Fibroblast of lung (primary cell): ENCODE measurements at regions not wholly inside any gene's neighbourhood (a gene's known extent, or its start where the extent isn't known, plus 50 kb on each side); places are given as distances from the start of the nearest gene placed in this dataset.
"Not testable (repeated sequence)": the region's sequence is repeated elsewhere in the genome, so short reads cannot be mapped to it uniquely, and the experiment has no call there.

Source experiments
- DNase-seq, 2 donors: peaks; one replicate each; pipeline versions ENCODE4 v3.0.0 to v3.0.0-alpha.2; 2010; ENCODE audit warnings: low read depth in 2 of 2
- H2AFZ ChIP-seq: 2 replicates; pipeline ENCODE4 v1.5.1; 2012; ENCODE audit warnings: low read length, control low read depth, inconsistent platforms
- H3K27ac ChIP-seq: 2 replicates; pipeline ENCODE4 v1.5.1; 2011; ENCODE audit warnings: low read length, control low read depth; ENCODE audit not compliant: insufficient read depth
- H3K27me3 ChIP-seq: 2 replicates; pipeline ENCODE4 v1.5.1; 2011; ENCODE audit warnings: mild to moderate bottlenecking, low read length; ENCODE audit not compliant: control insufficient read depth, insufficient read depth
- H3K36me3 ChIP-seq: 2 replicates; pipeline ENCODE4 v1.5.1; 2011; ENCODE audit warnings: low read length; ENCODE audit not compliant: control insufficient read depth, insufficient read depth
- H3K4me1 ChIP-seq: 2 replicates; pipeline ENCODE4 v1.5.1; 2011; ENCODE audit warnings: low read length; ENCODE audit not compliant: control insufficient read depth, insufficient read depth; ENCODE audit errors: extremely low read depth
- H3K4me2 ChIP-seq: 2 replicates; pipeline ENCODE4 v1.5.1; 2011; ENCODE audit warnings: low read length, control low read depth; ENCODE audit not compliant: insufficient read depth; ENCODE audit errors: extremely low read depth
- H3K4me3 ChIP-seq, 4 experiments: fragments of 200-600 bp in 1 of 4; sonication (generic) in 1 of 4; replicated peaks in 1 of 4; 2 replicates each; pipeline ENCODE4 v1.5.1; 2011 to 2016; ENCODE audit warnings: low read length in 4 of 4, low read depth in 3 of 4, mild to moderate bottlenecking in 3 of 4, control low read depth in 2 of 4, inconsistent platforms in 1 of 4, mixed read lengths in 1 of 4; ENCODE audit not compliant: insufficient read depth in 1 of 4; ENCODE audit errors: control extremely low read depth in 1 of 4
- H3K79me2 ChIP-seq: 2 replicates; pipeline ENCODE4 v1.5.1; 2012; ENCODE audit warnings: mild to moderate bottlenecking, low read length, inconsistent platforms; ENCODE audit not compliant: control insufficient read depth, insufficient read depth
- H3K9ac ChIP-seq: 2 replicates; pipeline ENCODE4 v1.5.1; 2011; ENCODE audit warnings: mild to moderate bottlenecking, low read length, control low read depth; ENCODE audit not compliant: insufficient read depth
- H3K9me3 ChIP-seq: 2 replicates; pipeline ENCODE4 v1.5.1; 2012; ENCODE audit warnings: low read depth, low read length; ENCODE audit not compliant: control insufficient read depth, insufficient read depth
- H4K20me1 ChIP-seq: 2 replicates; pipeline ENCODE4 v1.5.1; 2011; ENCODE audit warnings: low read length; ENCODE audit not compliant: control insufficient read depth, insufficient read depth; ENCODE audit errors: extremely low read depth
- EZH2 ChIP-seq: IDR thresholded peaks from 2 replicates; pipeline ENCODE4 v1.5.1; 2012; ENCODE audit warnings: low read length, control low read depth, mild to moderate bottlenecking; ENCODE audit errors: missing control alignments
- TF ChIP-seq, protein P1 (sequence below), 2 donors: IDR thresholded peaks in 1 of 2; conservative IDR thresholded peaks in 1 of 2; 1 replicate in 1 of 2; 2 replicates in 1 of 2; pipeline ENCODE4 v1.5.1; 2011 to 2012; ENCODE audit warnings: low read length in 2 of 2, control low read depth in 1 of 2, inconsistent platforms in 1 of 2, low read depth in 1 of 2, mild to moderate bottlenecking in 1 of 2

DNA sequence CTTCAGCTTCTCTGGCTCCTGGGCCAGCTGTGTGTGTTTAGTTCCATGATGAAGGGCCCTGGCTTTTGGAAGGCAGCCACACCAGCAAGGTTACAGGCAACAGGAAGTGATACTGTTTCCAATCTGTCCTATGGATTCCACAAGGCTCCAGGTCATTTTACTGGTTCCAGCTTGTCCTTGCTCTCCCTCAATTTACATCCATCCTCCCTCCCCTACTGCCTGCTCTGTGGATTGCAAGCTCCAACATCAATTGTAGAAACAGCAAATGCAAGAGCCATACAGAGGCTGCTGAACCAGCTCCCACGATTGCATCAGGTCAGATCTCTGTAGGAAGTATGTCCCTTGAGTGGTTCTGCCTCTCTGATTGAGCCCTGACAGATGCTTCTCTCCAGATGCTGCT lies 409.8 kb downstream of the NTRK2 start:
- TF ChIP-seq EZH2: no peak
- TF ChIP-seq, protein P1, sequence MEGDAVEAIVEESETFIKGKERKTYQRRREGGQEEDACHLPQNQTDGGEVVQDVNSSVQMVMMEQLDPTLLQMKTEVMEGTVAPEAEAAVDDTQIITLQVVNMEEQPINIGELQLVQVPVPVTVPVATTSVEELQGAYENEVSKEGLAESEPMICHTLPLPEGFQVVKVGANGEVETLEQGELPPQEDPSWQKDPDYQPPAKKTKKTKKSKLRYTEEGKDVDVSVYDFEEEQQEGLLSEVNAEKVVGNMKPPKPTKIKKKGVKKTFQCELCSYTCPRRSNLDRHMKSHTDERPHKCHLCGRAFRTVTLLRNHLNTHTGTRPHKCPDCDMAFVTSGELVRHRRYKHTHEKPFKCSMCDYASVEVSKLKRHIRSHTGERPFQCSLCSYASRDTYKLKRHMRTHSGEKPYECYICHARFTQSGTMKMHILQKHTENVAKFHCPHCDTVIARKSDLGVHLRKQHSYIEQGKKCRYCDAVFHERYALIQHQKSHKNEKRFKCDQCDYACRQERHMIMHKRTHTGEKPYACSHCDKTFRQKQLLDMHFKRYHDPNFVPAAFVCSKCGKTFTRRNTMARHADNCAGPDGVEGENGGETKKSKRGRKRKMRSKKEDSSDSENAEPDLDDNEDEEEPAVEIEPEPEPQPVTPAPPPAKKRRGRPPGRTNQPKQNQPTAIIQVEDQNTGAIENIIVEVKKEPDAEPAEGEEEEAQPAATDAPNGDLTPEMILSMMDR (conservative IDR thresholded peaks at IDR 0.05 in 1 of 2, IDR thresholded peaks at IDR 0.05 in 1 of 2; ENCODE audit: low read depth in 1 of 2, low read length in 2 of 2): no peak
- no peak overlapping the region for H3K4me2 ChIP-seq
- H3K79me2 ChIP-seq: no peaks in the 10 kb centered on the region
- H3K27ac ChIP-seq: no peak overlapping the region
- no peak overlapping the region for H3K9ac ChIP-seq
- no peaks in the 10 kb centered on the region for H3K36me3 ChIP-seq
- H3K27me3 ChIP-seq: no peaks in the 10 kb centered on the region
- no peaks in the 10 kb centered on the region for H4K20me1 ChIP-seq
- H3K4me3 ChIP-seq: no peak overlapping the region
- DNase-seq: no peak
- H3K9me3 ChIP-seq: no peaks in the 10 kb centered on the region
- no peak overlapping the region for H2AFZ ChIP-seq
- H3K4me1 ChIP-seq: no peaks in the 10 kb centered on the region

DNA sequence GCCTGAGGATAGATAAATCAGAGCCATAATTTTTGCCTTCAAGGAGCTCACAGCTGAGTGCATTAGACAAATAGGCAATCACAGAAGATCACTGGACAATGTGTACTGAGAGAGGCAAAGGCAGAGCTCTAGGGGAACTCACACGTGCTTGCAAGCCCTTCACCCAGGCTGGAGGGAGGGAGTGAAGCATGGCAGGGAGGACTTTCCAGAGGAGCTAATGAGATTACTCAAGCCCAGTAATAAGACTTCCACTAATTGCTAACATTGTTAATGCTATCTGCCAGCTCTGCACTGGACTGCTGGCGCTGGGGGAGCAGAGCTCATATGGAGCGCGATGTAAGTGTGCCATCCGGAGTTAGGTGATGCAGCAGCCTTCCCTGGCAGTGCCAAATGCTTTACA lies 408.4 kb downstream of the NTRK2 start:
- H3K79me2 ChIP-seq: no peaks in the 10 kb centered on the region
- TF ChIP-seq, protein P1 (conservative IDR thresholded peaks at IDR 0.05 in 1 of 2, IDR thresholded peaks at IDR 0.05 in 1 of 2; ENCODE audit: low read depth in 1 of 2, low read length in 2 of 2): no peak
- no peak for TF ChIP-seq EZH2
- H3K36me3 ChIP-seq: no peaks in the 10 kb centered on the region
- no peak overlapping the region for H3K4me3 ChIP-seq
- no peaks in the 10 kb centered on the region for H3K9me3 ChIP-seq
- H3K4me1 ChIP-seq: no peaks in the 10 kb centered on the region
- H2AFZ ChIP-seq: no peak overlapping the region
- H3K4me2 ChIP-seq: no peak overlapping the region
- no peak overlapping the region for H3K9ac ChIP-seq
- H4K20me1 ChIP-seq: no peaks in the 10 kb centered on the region
- H3K27ac ChIP-seq: no peak overlapping the region
- no peak for DNase-seq
- no peaks in the 10 kb centered on the region for H3K27me3 ChIP-seq

DNA sequence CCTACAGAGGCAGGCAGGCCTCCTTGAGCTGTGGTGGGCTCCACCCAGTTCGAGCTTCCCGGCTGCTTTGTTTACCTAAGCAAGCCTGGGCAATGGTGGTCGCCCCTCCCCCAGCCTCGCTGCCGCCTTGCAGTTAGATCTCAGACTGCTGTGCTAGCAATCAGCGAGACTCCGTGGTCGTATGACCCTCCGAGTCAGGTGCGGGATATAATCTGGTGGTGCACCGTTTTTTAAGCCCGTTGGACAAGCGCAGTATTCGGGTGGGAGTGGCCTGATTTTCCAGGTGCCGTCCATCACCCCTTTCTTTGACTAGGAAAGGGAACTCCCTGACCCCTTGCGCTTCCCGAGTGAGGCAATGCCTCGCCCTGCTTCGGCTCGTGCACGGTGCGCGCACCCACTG lies 407.6 kb downstream of the NTRK2 start:
- H3K4me2 ChIP-seq: not testable (repeated sequence)

More for the DNA sequence above, 407.6 kb downstream of the NTRK2 start:
- not testable (repeated sequence) for H3K9me3 ChIP-seq, H3K9ac ChIP-seq, H3K4me3 ChIP-seq, H3K4me1 ChIP-seq, H4K20me1 ChIP-seq, DNase-seq, H3K36me3 ChIP-seq, H3K79me2 ChIP-seq, H2AFZ ChIP-seq, H3K27ac ChIP-seq, H3K27me3 ChIP-seq
